ENCODE measurements at regions not wholly inside any gene's neighbourhood (a gene's known extent, or its start where the extent isn't known, plus 50 kb on each side); places are given as distances from the start of the nearest gene placed in this dataset.

DNA sequence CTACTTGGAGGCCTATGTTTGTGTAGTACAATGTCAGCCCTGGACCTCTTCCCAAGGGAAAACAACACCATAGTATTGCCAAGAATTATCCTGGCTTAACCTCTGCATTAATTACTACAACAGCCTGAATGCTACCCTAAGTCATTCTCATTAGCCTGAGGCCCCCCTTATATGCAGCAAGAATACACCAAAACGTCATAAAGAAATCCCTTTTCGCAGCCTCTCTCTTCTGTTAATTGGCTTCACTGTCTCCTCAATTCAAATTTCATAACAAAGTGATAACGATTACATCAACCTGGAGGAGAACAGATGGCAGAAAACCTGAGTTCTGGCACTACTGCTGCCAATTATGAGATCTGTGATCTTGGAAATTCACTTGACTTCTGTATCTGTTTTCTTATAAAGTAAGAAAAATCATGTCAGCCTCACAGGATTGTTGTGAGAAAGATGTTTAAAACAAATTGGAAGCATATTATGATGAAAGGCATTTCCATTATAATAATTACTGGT, 1663.1 kb downstream of the STIM2 start (continued):
- no peak for TF ChIP-seq MYB (IDR thresholded peaks at IDR 0.05; ENCODE audit: borderline replicate concordance, low read depth, low read length)
- TF ChIP-seq ZNF274 (IDR thresholded peaks at IDR 0.05; ENCODE audit: insufficient read depth, insufficient read length): no peak
- TF ChIP-seq BACH1 (IDR thresholded peaks at IDR 0.05; ENCODE audit: borderline replicate concordance): no peak
- no peak for TF ChIP-seq RAD51 (IDR thresholded peaks at IDR 0.05)
- no peak for TF ChIP-seq POU2F2 (IDR thresholded peaks at IDR 0.05; ENCODE audit: borderline replicate concordance, low read depth, low read length)
- TF ChIP-seq CHD1 (IDR thresholded peaks at IDR 0.05; ENCODE audit: low read depth, low read length): no peak
- TF ChIP-seq RELA (IDR thresholded peaks at IDR 0.05; ENCODE audit: borderline replicate concordance, partially characterized antibody): no peak
- no peak for TF ChIP-seq SREBF2 (IDR thresholded peaks at IDR 0.05; ENCODE audit: low read length)
- TF ChIP-seq SMARCA5 (IDR thresholded peaks at IDR 0.05): no peak
- TF ChIP-seq MYC (IDR thresholded peaks at IDR 0.05; ENCODE audit: insufficient read depth, insufficient read length, insufficient replicate concordance, low read length, severe bottlenecking): no peak
- TF ChIP-seq EP300 (IDR thresholded peaks at IDR 0.05; ENCODE audit: borderline replicate concordance in 1 of 2, control insufficient read depth in 1 of 2, low read depth in 2 of 2, low read length in 2 of 2): no peak
- TF ChIP-seq, protein P1, sequence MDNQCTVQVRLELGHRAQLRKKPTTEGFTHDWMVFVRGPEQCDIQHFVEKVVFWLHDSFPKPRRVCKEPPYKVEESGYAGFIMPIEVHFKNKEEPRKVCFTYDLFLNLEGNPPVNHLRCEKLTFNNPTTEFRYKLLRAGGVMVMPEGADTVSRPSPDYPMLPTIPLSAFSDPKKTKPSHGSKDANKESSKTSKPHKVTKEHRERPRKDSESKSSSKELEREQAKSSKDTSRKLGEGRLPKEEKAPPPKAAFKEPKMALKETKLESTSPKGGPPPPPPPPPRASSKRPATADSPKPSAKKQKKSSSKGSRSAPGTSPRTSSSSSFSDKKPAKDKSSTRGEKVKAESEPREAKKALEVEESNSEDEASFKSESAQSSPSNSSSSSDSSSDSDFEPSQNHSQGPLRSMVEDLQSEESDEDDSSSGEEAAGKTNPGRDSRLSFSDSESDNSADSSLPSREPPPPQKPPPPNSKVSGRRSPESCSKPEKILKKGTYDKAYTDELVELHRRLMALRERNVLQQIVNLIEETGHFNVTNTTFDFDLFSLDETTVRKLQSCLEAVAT (IDR thresholded peaks at IDR 0.05): no peak

GRCh38 chr4:28536124-28536523, 1675.5 kb downstream of the STIM2 start:
- in situ Hi-C loops (cut with MboI): no loop called here
- Histone ChIP-seq H3K4me3 (no peak overlapping the region), H3K27me3 (replicated peaks in 1 of 2; ENCODE audit: control insufficient read depth in 2 of 2, insufficient read depth in 2 of 2, low read length in 1 of 2) (no peaks in the 10 kb centered on the region), H3K4me2 (ENCODE audit: control insufficient read depth, insufficient read depth) (no peak overlapping the region), H3K4me1 (ENCODE audit: control insufficient read depth, insufficient read depth, low read length) (no peaks in the 10 kb centered on the region), H3K9ac (ENCODE audit: control insufficient read depth, insufficient read depth, low read length) (no peak overlapping the region), H3K9me3 (replicated peaks; ENCODE audit: control insufficient read depth, insufficient read depth, low read length) (no peaks in the 10 kb centered on the region), H3K36me3 (ENCODE audit: control insufficient read depth in 2 of 2, insufficient read depth in 2 of 2, low read length in 1 of 2) (no peaks in the 10 kb centered on the region), H3K79me2 (ENCODE audit: control insufficient read depth, insufficient read depth, low read length) (no peaks in the 10 kb centered on the region), H4K20me1 (ENCODE audit: control insufficient read depth, insufficient read depth) (no peaks in the 10 kb centered on the region), H2AFZ (ENCODE audit: control insufficient read depth, low read depth, low read length) (no peak overlapping the region), H3K27ac (ENCODE audit: control insufficient read depth, insufficient read depth) (no peak overlapping the region)
- RAD21 ChIA-PET (ENCODE audit: unreplicated experiment): interaction anchor here (0.6 to 1.1 kb wide), 2 partner anchors 29 to 285 kb away, joined by 3 to 5 read pairs; no protein-coding TSS in a partner anchor
- SMC1A ChIA-PET (ENCODE audit: uncharacterized antibody, unreplicated experiment): interaction anchor here (0.9 to 1.3 kb wide), 2 partner anchors 10 to 53 kb away, joined by 3 read pairs; no protein-coding TSS in a partner anchor
- CTCF ChIA-PET: interaction anchor here (0.5 to 0.8 kb wide), 2 partner anchors 299 to 310 kb away, joined by 3 to 4 read pairs; no protein-coding TSS in a partner anchor
- intact Hi-C loops (cut with micrococcal nuclease; ENCODE audit: unreplicated experiment): no loop called here
- FAIRE-seq (no peak), DNase-seq (ENCODE audit: low read depth, low spot score) (no peak), ATAC-seq (no peak)
- no TSS peak for BruUV-seq (replicated peaks)
- POLR2A ChIA-PET: no interaction called here
- 8% methylated on average over 2 of the region's 2 CpGs for WGBS (ENCODE audit: insufficient coverage, insufficient replicate concordance, low lambda C conversion rate, missing lambda C conversion rate)
- TF ChIP-seq NFXL1 (IDR thresholded peaks at IDR 0.05; ENCODE audit: borderline replicate concordance) (no peak), MEF2B (IDR thresholded peaks at IDR 0.05; ENCODE audit: partially characterized antibody, poor library complexity, severe bottlenecking) (no peak), NR2C1 (IDR thresholded peaks at IDR 0.05) (no peak), RAD21 (IDR thresholded peaks at IDR 0.05; ENCODE audit: insufficient read depth, low read depth, low read length) (no peak), KAT2A (conservative IDR thresholded peaks at IDR 0.05; ENCODE audit: control insufficient read depth, low read depth, low read length) (no peak), KLF5 (IDR thresholded peaks at IDR 0.05; ENCODE audit: partially characterized antibody) (no peak), RUNX3 (IDR thresholded peaks at IDR 0.05; ENCODE audit: low read length) (no peak)
- TF ChIP-seq, protein P2, sequence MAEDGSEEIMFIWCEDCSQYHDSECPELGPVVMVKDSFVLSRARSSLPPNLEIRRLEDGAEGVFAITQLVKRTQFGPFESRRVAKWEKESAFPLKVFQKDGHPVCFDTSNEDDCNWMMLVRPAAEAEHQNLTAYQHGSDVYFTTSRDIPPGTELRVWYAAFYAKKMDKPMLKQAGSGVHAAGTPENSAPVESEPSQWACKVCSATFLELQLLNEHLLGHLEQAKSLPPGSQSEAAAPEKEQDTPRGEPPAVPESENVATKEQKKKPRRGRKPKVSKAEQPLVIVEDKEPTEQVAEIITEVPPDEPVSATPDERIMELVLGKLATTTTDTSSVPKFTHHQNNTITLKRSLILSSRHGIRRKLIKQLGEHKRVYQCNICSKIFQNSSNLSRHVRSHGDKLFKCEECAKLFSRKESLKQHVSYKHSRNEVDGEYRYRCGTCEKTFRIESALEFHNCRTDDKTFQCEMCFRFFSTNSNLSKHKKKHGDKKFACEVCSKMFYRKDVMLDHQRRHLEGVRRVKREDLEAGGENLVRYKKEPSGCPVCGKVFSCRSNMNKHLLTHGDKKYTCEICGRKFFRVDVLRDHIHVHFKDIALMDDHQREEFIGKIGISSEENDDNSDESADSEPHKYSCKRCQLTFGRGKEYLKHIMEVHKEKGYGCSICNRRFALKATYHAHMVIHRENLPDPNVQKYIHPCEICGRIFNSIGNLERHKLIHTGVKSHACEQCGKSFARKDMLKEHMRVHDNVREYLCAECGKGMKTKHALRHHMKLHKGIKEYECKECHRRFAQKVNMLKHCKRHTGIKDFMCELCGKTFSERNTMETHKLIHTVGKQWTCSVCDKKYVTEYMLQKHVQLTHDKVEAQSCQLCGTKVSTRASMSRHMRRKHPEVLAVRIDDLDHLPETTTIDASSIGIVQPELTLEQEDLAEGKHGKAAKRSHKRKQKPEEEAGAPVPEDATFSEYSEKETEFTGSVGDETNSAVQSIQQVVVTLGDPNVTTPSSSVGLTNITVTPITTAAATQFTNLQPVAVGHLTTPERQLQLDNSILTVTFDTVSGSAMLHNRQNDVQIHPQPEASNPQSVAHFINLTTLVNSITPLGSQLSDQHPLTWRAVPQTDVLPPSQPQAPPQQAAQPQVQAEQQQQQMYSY (CRISPR knock-in tag; IDR thresholded peaks at IDR 0.05): no peak

Data from GM12878 (cell line).